Neural cell (in vitro differentiated cells): ENCODE measurements at regions not wholly inside any gene's neighbourhood (a gene's known extent, or its start where the extent isn't known, plus 50 kb on each side); places are given as distances from the start of the nearest gene placed in this dataset.

ENCODE experiments used
- H2AFZ ChIP-seq: fragments of 200-600, 300-800 bp; sonication (generic), shearing (Covaris generic); 2 replicates; pipeline ENCODE4 v1.6.0; 2014; ENCODE audit warnings: low read depth, mild to moderate bottlenecking, antibody characterized with exemption, low read length, moderate library complexity
- H3F3A ChIP-seq: fragments of 200-600 bp; shearing (Covaris generic); 2 replicates; pipeline ENCODE4 v1.6.1; 2016; ENCODE audit warnings: mild to moderate bottlenecking, moderate library complexity, mixed read lengths, antibody characterized with exemption, low read length; ENCODE audit not compliant: insufficient read depth, poor library complexity, severe bottlenecking
- H3K27ac ChIP-seq: fragments of 200-600, 300-800 bp; sonication (generic), shearing (Covaris generic); 2 replicates; pipeline ENCODE4 v1.5.1; 2014; ENCODE audit warnings: mild to moderate bottlenecking, low read length, moderate library complexity
- H3K27me3 ChIP-seq: fragments of 300-800, 200-600 bp; sonication (generic), shearing (Covaris generic); 2 replicates; pipeline ENCODE4 v1.6.0; 2014; ENCODE audit warnings: mild to moderate bottlenecking, low read depth, low read length, moderate library complexity; ENCODE audit not compliant: insufficient read depth
- H3K36me3 ChIP-seq: fragments of 300-800, 200-600 bp; sonication (generic), shearing (Covaris generic); 2 replicates; pipeline ENCODE4 v1.5.1; 2014; ENCODE audit warnings: mild to moderate bottlenecking, antibody characterized with exemption, low read length, moderate library complexity; ENCODE audit not compliant: insufficient read depth
- H3K4me2 ChIP-seq: fragments of 300-800, 200-600 bp; sonication (generic), shearing (Covaris generic); 2 replicates; pipeline ENCODE4 v1.6.0; 2014; ENCODE audit warnings: mild to moderate bottlenecking, low read length
- H3K4me3 ChIP-seq: fragments of 300-800, 200-600 bp; sonication (generic), shearing (Covaris generic); 2 replicates; pipeline ENCODE4 v1.5.1; 2014; ENCODE audit warnings: mild to moderate bottlenecking, low read length, moderate library complexity
- H3K79me2 ChIP-seq: fragments of 200-600 bp; shearing (Covaris generic); replicated peaks from 2 replicates; pipeline ENCODE4 v1.6.0; 2014; ENCODE audit warnings: mild to moderate bottlenecking, low read length, moderate library complexity; ENCODE audit not compliant: insufficient read depth
- H3K9ac ChIP-seq: fragments of 300-800, 200-600 bp; sonication (generic), shearing (Covaris generic); 2 replicates; pipeline ENCODE4 v1.6.1; 2016; ENCODE audit warnings: mild to moderate bottlenecking, low read length, mixed read lengths
- H3K9me2 ChIP-seq: fragments of 200-600 bp; shearing (Covaris generic); 2 replicates; pipeline ENCODE4 v1.6.1; 2016; ENCODE audit warnings: mild to moderate bottlenecking, low read length, mixed read lengths; ENCODE audit not compliant: insufficient read depth
- H3K9me3 ChIP-seq: fragments of 200-600, 300-800 bp; sonication (generic), shearing (Covaris generic); 2 replicates; pipeline ENCODE4 v1.6.1; 2016; ENCODE audit warnings: mild to moderate bottlenecking, mixed run types, low read length, moderate library complexity, mixed read lengths
- H4K20me1 ChIP-seq: fragments of 200-600 bp; shearing (Covaris generic); 2 replicates; pipeline ENCODE4 v1.6.1; 2016; ENCODE audit warnings: mild to moderate bottlenecking, mixed run types; ENCODE audit not compliant: insufficient read depth
- CTCF ChIP-seq: fragments of 450-650 bp; IDR thresholded peaks from 2 replicates; pipeline ENCODE4 v1.5.1; 2014; ENCODE audit warnings: antibody characterized with exemption, mild to moderate bottlenecking, moderate library complexity; ENCODE audit not compliant: poor library complexity, severe bottlenecking
- EP300 ChIP-seq: fragments of 450-650 bp; conservative IDR thresholded peaks from 2 replicates; pipeline ENCODE4 v1.6.1; 2014; ENCODE audit warnings: antibody characterized with exemption, mild to moderate bottlenecking, moderate library complexity; ENCODE audit not compliant: poor library complexity, severe bottlenecking
- EZH2 ChIP-seq: fragments of 200-600, 300-800 bp; shearing (Covaris generic), sonication (generic); IDR thresholded peaks from 2 replicates; pipeline ENCODE4 v1.6.1; 2014; ENCODE audit warnings: antibody characterized with exemption, low read length, borderline replicate concordance, mild to moderate bottlenecking; ENCODE audit not compliant: insufficient read depth, poor library complexity, severe bottlenecking
- MXI1 ChIP-seq: fragments of 450-650 bp; conservative IDR thresholded peaks from 2 replicates; pipeline ENCODE4 v1.6.1; 2014; ENCODE audit warnings: antibody characterized with exemption, mild to moderate bottlenecking; ENCODE audit not compliant: poor library complexity, severe bottlenecking
- POLR2AphosphoS5 ChIP-seq: IDR thresholded peaks from 2 replicates; pipeline ENCODE4 v1.6.1; 2012
- RAD21 ChIP-seq: fragments of 450-650 bp; conservative IDR thresholded peaks from 2 replicates; pipeline ENCODE4 v1.6.1; 2014; ENCODE audit warnings: antibody characterized with exemption, mild to moderate bottlenecking, moderate library complexity
- REST ChIP-seq: IDR thresholded peaks from 2 replicates; pipeline ENCODE4 v1.6.1; 2012; ENCODE audit warnings: borderline replicate concordance
- SMC3 ChIP-seq: fragments of 450-650 bp; conservative IDR thresholded peaks from 2 replicates; pipeline ENCODE4 v1.6.1; 2014; ENCODE audit warnings: antibody characterized with exemption, mild to moderate bottlenecking, moderate library complexity; ENCODE audit not compliant: poor library complexity
- TAF1 ChIP-seq: IDR thresholded peaks from 2 replicates; pipeline ENCODE4 v1.6.1; 2012; ENCODE audit warnings: low read depth

DNA sequence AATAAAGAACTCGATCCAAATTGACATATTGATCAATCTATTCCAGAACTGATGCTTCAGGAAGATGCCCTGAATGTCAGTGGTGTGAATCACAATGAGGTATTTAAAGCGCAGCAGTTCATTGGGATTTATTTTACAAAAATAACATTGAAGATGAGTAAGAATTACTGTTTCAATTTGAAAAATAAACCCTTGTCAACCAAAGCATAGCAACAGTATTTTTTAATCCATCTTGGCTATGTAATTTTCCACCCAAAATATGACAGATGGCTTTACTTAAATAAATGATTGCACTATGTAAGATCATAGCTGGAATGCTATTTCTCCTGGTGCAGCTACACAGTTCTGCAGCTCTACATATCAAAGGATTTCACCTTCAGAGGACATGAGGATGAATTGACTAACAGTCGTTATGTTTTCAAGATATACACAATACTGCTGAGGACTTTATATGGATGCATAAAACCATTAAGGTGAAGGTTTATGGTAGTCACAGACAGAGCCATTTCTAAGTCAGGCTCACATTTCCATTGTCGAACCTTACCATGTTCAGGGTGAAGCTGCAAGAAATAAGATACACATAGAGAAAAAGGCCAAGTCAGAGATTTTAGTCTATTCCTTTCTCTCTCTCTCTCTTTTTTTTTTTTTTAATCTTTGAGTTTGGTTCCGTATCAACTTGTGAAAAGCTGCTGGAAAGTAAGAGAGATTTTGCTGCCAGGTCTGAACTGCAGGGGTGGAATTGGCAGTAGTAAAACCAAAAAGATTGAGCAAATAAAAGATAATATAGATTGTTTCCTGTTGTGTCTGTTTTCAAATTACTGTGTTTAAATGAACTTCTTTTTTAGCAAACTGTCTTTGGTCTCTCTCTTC lies 398.0 kb upstream of the CDH20 start:
- H3K9me2 ChIP-seq = no peaks in the 10 kb centered on the region
- no peak overlapping the region for H2AFZ ChIP-seq
- TF ChIP-seq EZH2 = no peak
- TF ChIP-seq POLR2AphosphoS5 = no peak
- no peak for TF ChIP-seq REST
- TF ChIP-seq EP300 = no peak
- TF ChIP-seq SMC3 = no peak
- no peak for TF ChIP-seq CTCF
- TF ChIP-seq TAF1 = no peak
- no peak for TF ChIP-seq RAD21
- no peak overlapping the region for H3K4me3 ChIP-seq
- H3K27ac ChIP-seq = no peak overlapping the region
- H3K36me3 ChIP-seq = no peaks in the 10 kb centered on the region
- H3K4me2 ChIP-seq = no peak overlapping the region
- H3K27me3 ChIP-seq = no peaks in the 10 kb centered on the region
- H3K9ac ChIP-seq = no peak overlapping the region
- no peaks in the 10 kb centered on the region for H4K20me1 ChIP-seq
- H3K79me2 ChIP-seq = no peaks in the 10 kb centered on the region
- H3F3A ChIP-seq = no peaks in the 10 kb centered on the region
- no peaks in the 10 kb centered on the region for H3K9me3 ChIP-seq

DNA sequence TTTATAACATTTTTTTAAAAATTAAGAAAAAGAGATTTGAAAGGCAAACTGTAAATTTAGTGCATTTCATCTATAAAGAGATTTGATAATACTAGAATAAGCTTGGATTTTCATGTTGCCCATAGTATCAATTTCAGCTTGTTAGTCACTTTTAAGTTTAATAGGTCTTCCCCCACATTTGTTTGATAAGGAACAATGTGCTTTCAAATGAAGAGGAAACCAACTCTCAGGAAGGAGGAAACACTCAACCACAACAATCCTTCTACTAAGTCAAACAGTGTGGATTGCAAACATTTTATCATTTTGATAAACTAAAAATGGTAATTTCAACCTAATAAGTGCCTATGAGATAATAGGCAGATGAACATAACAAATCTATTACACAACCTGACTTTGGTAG lies 397.1 kb upstream of the CDH20 start:
- Histone ChIP-seq H3K9ac (no peak overlapping the region), H3K9me3 (no peaks in the 10 kb centered on the region), H3K27ac (no peak overlapping the region), H3K9me2 (no peaks in the 10 kb centered on the region), H3K27me3 (no peaks in the 10 kb centered on the region), H3K79me2 (no peaks in the 10 kb centered on the region), H3F3A (no peaks in the 10 kb centered on the region), H3K4me2 (no peak overlapping the region), H2AFZ (no peak overlapping the region), H4K20me1 (no peaks in the 10 kb centered on the region), H3K36me3 (no peaks in the 10 kb centered on the region), H3K4me3 (no peak overlapping the region)
- TF ChIP-seq EP300 (no peak), REST (no peak), SMC3 (no peak), MXI1 (no peak), CTCF (no peak), POLR2AphosphoS5 (no peak), EZH2 (no peak)
